ENCODE measurements at regions not wholly inside any gene's neighbourhood (a gene's known extent, or its start where the extent isn't known, plus 50 kb on each side); places are given as distances from the start of the nearest gene placed in this dataset.
"Not testable (repeated sequence)": the region's sequence is repeated elsewhere in the genome, so short reads cannot be mapped to it uniquely, and the experiment has no call there.

DNA sequence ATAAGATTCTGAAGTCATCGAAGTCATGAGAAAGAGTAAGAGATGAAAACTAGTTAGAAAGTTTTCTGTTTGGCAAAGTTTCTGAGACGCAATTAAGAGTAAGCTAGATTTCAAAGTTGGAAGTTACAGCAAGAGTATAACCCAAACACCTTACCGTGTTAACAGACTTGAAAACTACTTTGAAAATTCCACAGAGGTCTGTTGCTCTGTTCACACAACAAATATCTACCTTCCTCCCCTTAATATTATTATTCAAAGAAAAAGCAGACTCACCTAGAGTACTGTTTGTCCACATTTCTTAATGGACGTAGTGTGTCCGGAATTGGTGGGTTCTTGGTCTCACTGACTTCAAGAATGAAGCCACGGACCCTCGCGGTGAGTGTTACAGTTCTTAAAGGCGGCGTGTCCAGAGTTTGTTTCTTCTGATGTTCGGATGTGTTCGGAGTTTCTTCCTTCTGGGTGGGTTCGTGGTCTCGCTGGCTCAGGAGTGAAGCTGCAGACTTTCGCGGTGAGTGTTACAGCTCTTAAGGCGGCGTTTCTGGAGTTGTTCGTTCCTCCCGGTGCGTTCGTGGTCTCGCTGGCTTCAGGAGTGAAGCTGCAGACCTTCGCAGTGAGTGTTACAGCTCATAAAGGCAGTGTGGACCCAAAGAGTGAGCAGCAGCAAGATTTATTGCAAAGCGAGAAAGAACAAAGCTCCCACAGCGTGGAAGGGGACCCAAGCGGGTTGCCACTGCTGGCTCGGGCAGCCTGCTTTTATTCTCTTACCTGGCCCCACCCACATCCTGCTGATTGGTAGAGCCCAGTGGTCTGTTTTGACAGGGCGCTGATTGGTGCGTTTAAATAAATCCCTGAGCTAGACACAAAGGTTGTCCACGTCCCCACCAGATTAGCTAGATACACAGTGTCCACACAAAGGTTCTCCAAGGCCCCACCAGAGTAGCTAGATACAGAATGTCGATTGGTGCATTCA lies 165.1 kb upstream of the TEX13C start:
- TF ChIP-seq, protein P1, sequence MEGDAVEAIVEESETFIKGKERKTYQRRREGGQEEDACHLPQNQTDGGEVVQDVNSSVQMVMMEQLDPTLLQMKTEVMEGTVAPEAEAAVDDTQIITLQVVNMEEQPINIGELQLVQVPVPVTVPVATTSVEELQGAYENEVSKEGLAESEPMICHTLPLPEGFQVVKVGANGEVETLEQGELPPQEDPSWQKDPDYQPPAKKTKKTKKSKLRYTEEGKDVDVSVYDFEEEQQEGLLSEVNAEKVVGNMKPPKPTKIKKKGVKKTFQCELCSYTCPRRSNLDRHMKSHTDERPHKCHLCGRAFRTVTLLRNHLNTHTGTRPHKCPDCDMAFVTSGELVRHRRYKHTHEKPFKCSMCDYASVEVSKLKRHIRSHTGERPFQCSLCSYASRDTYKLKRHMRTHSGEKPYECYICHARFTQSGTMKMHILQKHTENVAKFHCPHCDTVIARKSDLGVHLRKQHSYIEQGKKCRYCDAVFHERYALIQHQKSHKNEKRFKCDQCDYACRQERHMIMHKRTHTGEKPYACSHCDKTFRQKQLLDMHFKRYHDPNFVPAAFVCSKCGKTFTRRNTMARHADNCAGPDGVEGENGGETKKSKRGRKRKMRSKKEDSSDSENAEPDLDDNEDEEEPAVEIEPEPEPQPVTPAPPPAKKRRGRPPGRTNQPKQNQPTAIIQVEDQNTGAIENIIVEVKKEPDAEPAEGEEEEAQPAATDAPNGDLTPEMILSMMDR (conservative IDR thresholded peaks at IDR 0.05; ENCODE audit: low read length): not testable (repeated sequence)
- not testable (repeated sequence) for TF ChIP-seq EZH2phosphoT487 (IDR thresholded peaks at IDR 0.05; ENCODE audit: borderline replicate concordance)

All from Loucy (cell line).